Suppressor macrophage treated with lipopolysaccharide for 4 hours (primary cell): ENCODE measurements at regions not wholly inside any gene's neighbourhood (a gene's known extent, or its start where the extent isn't known, plus 50 kb on each side); places are given as distances from the start of the nearest gene placed in this dataset.
"Not testable (repeated sequence)": the region's sequence is repeated elsewhere in the genome, so short reads cannot be mapped to it uniquely, and the experiment has no call there.

Experiments
- DNase-seq: peaks from one replicate; pipeline ENCODE4 v3.0.0-alpha.2; 2020

DNA sequence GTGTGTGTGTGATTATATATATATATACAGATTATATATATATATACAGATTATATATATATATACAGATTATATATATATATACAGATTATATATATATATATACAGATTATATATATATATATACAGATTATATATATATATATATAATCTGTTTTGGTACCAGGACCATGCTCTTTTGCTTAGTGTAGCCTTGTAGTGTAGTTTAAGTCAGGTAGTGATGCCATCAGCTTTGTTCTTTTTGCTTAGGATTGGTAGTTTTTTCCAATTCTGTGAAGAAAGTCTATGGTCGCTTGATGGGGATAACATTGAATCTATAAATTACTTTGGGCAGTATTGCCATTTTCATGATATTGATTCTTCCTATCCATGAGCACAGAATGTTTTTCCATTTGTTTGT, 318.5 kb upstream of the SETBP1 start:
- not testable (repeated sequence) for DNase-seq

DNA sequence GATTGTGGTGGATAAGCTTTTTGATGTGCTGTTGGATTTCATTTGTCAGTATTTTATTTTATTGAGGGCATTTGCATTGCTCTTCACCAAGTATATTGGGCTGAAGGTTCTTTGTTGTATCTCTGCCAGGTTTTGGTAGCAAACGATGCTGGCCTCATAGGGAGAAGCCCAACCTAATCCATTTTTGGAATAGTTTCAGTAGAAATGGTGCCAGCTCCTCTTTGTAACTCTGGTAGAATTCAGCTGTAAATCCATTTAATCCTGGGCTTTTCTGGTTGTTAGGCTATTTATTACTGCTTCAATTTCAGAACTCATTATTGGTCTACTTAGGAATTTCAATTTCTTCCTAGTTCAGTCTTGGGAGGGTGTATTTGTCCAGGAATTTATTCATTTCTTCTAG, 309.8 kb upstream of the SETBP1 start:
- DNase-seq, result no peak

DNA sequence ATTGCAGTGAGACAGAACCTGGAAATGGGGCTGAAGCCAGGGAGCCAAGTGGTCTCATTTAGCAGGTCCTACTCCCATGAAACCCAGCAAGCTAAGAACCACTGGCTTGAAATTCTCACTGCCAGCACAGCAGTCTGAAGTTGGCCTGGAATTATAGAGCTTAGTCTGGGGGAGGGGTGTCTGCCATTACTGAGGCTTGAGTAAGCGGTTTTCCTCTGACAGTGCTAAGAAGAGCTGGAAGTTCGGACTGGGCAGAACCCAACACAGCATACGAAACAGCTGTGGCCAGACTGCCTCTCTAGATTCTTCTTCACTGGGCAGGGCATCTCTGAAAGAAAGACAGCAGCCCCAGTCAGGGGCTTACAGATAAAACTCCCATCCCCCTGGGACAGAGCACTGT, 305.7 kb upstream of the SETBP1 start:
- no peak for DNase-seq

DNA sequence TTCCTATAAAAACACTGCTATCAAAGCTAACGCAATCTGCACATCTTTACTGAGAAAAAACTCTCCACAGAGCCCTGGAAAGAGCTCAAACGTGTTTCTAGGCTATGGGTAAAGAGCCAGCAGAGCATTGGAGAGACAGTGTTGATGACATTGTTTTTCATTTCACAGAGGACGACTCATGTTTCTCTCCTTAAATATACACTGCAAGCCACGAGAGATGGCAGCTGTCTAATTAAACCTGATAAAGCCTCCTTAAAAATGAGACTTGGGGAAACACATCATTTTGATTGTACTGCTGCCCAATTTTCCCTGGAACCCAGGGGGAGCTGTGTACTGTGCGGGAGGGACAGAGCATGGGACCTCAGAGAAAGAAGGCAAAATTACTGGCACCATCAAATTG, 294.3 kb upstream of the SETBP1 start:
- DNase-seq, result no peak

DNA sequence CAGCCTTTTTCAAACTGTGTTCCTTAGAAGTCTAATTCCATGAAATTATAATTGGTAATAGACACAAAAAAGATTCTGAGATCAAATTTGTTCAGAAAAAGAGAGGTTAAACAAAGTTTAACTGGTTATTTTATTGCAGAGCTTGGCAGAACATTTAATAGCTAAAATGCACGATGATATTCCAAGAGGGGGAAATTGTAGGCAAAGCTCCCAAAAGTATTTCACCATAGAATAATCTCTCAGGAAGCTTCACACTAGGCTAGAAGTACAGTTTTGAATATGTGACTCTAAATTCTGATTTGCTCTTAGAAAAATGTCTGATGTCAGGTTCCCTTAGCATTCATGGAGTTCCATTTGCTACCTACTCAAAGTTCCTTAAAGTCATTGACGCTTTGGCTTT, 292.4 kb upstream of the SETBP1 start:
- DNase-seq, result no peak

DNA sequence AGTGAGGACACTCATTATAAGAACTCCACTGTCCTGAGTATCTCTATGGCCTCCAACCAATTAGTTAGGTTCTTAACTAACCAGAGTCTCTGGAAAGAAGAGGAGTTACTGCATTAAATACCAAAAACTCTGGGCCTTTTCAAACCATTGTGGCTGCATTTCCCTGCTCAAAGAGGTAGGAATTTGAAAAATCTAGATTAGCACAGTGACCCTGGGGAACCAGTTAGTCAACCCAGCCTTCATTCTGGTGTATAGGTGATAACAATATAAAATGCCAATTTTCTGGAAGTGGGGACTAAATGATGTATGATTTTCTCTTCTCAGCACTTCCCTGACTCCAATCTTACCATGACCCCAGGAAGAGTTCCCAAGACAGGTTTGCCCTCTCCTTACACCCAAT, 287.8 kb upstream of the SETBP1 start:
- no peak for DNase-seq

DNA sequence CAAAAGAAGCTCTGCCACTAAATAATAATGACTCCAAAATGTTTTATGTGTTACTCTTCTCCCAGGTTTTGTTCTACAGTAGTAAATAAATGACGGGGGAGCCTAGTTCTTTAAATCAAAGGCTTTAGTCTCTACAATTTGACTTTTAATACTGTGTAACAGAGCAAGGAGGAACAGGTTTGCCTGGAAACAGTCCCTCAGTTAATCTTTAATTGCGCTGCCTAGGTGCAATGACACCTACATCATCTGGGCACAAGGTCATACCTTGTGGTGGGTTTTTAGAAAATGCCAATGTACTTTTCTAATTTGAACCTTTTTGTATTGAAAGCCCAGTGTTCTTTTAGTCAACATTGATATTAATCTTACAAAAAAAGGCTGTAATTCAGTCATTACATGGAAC, 287.3 kb upstream of the SETBP1 start:
- no peak for DNase-seq

DNA sequence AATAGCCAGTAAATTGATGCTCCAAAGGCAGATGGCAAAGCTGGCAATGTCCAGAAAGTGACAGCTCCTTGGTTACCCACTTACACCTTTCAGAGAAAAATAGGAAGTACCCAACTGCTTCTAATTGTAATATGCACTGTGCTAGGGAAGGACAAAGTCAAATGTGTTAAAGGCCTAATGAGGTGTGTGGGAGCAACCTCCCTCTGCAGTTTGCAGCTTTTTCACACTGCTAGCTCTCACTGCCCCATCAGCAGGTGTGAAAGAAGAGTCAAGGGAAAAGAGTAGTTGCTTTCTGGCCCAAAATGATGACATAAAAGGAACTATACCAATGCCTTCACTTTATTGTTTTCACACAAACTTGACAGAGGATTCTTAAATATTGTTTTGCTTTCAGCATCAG, 284.1 kb upstream of the SETBP1 start:
- no peak for DNase-seq

DNA sequence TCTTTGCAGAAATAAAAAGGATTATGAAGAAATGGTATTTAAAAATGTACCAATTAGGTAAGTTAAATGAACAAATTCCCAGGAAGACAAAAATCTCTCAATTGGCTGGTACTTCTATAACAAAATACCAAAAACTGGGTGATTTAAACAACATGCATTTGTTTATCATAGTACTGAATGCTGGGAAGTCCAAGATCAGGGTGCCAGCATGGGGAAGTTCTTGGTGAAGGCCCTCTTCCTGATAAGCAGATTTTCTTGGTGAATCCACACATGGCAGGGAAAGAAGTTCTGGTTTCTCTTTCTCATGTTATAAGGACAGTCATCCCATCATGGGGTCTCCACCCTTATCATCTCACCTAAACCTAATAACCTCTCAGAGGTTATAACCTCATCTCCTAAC, 271.6 kb upstream of the SETBP1 start:
- DNase-seq, result peak; percentile 9

DNA sequence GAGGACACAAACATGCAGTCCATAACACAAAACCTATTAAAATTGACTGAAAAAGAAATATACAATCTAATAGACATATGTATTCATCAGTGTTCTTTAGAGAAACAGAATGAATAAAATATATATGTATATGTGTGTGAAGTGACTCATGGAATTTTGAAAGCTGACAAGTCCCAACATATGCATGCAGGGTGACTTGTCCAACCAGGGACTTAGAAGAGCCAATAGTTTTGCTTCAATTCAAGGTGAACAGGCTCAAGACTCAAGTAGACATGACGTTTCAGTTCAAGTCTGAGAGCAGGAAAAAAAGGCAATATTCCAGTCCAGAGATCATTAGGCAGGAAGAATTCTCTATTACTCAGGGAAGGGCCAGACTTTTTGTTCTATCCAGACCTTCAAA, 271.2 kb upstream of the SETBP1 start:
- DNase-seq, result no peak

DNA sequence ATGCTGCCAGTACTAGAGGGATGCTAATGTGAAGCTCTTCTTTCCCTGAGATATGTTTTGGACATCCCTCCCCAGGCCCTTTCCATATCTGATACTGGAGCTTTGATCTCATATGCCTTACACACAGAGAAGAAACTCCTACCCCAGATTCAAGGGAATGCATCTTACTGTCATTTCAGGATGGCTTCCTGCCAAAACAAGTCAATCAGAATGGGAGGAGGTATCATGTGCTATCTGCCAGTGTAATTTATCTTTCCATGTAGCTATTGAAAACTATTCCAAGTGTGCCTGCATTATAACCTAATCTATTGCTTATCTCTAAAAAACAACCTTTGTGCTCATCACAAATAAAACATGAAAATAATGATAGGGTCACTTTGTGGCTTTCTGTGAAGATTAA, 269.9 kb upstream of the SETBP1 start:
- DNase-seq, result no peak

DNA sequence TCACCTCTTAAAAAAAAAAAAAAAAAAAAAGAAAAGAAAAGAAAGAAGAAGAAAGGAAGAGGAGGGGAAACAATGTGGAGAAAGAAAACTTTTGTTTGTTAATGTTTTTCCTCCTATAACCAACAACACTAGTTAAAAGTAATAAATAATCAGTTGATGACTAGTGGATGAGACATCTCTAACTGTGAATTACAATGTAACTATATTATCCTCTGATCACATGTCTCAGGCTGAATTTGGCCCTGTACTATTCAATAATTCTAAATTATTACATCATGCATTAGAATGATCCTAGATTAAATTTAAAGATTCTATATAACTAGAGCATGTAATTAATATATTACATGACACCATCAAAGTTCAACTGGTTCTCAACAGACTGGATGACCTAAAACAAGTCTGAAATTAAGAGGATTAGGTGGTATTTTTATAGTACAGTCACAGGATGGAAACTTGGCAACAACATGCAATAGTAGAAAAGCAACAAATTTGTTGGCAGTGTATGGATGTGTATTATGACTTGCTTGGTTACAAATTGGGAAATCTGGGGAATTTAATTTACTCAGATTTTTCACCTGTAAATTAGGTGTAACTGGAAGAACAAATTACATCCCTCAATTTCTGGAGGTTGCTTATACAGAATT, 269.3 kb upstream of the SETBP1 start:
- no peak for DNase-seq

DNA sequence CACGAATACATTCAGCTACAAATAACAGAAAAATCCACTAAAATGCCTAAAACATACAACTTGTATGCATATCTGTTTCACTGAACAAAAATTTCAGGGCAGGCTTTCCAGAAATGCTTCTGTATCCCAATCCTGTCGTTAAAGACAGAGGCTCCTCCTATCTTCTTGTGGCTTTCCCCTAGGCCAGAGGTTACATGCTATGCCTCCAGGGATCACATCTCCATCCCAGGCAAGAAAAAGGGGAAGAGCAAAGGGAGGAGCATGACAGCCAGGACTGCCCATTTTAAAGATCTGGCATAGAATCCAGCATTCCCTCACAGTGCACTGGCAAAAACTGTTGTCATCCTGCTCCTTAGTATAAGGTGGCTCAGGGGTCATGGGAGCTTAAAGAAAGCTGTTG, 268.7 kb upstream of the SETBP1 start:
- no peak for DNase-seq

DNA sequence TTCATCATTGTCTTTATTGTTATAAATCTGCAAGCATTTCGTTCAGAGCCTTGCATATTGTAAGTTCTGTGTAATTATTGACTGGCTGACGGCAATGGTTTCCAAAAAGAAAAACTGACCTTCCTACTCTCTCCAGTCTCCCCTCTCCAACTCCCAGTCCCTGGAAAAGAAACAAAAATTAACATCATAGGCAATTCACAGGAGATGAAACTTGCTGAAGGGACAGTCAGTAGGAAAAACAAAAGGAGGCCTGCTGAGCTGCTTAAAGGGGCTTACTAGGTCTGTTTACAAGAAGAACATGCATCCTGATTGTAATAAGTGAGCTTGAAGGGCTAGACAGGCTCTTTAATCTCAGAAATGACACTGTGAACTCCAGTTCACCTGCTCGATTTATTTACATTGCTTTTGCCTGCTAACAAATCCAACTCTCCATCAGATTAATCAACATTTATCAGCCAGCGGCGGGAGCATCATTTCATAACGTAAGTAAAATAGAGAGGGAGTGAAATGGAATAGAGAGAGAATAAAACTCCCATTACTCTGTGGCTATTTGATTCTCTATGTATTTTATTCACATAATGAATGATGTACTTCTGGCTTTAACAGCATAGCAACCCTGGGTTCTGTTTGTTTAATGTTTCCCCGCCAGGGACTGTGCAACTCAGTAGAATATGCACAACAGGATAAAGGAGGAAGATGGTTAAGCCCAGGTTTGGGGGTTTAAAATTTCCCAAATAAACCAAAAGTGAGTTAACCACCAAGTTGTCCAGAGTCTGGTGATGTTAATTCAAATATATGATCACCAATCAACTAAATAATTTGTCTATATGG, 256.7 kb upstream of the SETBP1 start:
- DNase-seq, result no peak

DNA sequence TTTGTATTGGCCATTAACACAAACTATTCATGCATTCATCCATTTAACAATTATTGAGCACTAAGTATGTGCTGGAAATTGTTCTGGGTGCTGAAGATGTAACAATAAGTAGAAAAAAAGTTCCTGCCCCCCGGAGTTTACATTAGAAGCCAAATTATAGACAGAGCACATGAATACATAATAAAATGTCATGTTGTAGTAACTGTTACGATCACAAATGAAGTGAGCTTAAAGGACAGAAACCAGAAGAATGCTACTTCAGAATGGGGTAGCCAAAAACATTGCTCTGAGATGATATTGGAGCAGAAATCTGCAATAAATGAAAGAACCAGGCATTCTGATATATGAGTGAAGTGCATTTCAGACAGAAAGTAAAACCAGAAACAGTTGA, 256.0 kb upstream of the SETBP1 start:
- no peak for DNase-seq

DNA sequence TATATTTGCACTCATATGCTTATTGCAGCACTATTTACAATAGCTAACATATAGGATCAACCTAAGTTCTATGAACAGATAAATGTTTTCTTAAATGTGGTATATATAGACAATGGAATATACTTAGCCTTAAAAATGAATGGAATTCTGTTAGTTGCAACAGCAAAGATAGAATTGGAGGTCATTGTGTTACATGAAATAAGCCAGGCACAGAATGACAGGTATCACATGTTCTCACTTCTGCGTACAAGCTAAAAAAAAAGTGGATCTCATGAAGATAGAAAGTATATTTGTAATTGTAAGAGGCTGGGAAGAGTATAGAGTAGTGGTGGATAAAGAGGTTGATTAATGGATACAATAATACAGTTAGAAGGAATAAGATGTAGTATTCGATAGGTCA, 255.5 kb upstream of the SETBP1 start:
- no peak for DNase-seq

DNA sequence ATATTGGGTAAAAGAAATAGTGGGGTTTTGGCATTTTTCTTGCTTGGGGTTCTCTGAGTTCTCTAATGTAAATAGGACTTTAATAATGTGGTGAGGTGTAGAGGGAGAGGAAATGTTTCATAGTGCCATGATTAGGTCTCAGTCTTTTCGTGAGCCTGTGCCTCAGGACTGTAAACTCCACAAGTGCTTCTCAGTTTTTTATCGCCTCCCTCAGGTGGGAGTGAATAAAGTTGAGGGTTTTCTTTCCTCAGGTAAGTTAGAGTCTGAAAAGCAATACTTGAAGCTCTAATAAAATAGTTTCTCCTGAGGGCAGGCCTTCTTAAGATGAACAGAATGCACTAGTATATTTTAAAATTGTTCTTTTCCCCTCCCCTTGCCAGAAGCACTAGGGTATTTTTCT, 243.1 kb upstream of the SETBP1 start:
- DNase-seq, result no peak

DNA sequence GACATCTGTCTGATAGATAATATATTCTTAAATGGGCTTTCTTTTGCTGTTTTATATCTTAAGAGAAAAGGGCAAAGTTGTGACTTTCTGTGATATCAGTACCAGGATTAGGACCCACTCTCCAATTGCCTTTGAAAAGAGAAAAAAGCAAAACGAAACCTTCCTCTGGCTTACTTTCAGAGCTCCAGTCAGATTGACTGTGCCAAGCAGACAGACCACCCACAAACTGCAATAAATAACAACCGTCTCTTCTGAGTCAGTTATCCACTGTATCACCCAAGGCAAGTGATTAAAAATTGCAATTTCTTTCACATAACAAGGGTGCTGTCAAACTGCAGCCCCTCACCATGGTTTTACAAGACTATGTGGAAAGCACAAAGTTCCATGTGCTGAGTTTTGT, 230.5 kb upstream of the SETBP1 start:
- DNase-seq, result no peak

DNA sequence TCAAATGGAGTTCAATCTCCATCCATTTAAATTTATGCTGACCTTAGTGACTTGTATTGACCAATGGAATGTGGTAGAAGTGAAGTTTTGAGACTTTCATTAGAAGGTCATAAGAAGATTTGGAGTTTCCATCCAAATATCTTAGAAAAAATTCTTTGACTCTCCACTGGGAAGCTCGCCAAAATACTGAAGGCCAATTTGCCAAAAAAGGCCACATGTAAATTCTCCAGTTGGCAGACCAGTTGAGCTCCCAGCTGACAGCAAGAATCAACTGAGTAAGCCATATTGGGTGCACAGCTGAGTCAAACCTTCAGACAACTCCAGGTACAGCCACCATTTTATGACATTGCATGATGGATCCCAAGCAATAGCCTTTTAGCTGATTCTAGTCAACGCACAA, 228.3 kb upstream of the SETBP1 start:
- DNase-seq, result no peak

DNA sequence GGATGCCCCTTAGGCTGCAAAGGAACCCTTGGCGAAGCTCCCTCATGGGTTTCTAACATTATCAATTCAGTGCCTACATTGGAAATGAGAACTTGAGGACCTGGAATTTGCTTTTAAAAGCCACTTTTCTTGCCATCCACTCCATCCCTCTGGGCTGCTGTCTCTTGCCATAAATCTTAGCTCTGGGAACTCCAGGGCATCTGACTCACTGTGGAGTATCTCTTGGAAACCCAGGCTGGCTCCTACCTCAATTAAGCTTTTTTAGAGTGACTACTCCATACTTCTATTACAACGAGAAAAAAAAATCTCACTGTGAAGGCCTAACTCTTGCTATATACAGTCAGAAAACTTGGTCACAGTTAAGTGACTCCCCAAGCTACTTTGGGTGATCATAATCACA, 227.2 kb upstream of the SETBP1 start:
- no peak for DNase-seq

DNA sequence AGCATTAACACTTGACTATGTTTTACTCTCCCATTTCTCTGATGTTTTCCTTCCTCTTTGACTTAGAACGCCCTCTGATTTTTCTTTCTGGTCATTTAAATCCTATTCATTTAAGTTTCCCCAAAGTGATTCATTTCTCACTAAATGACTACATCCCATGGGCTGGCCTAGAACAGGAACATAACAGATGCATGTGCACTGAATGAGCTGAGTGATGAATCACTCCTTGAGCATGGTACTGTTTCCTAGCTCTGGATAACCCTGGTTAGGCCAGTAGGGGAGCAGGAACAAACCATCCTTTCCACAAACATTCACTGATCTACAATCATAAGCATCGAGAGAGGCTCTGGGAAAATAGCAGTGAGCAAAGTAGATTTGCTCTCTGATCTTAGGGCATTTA, 221.9 kb upstream of the SETBP1 start:
- DNase-seq, result peak; percentile 54

DNA sequence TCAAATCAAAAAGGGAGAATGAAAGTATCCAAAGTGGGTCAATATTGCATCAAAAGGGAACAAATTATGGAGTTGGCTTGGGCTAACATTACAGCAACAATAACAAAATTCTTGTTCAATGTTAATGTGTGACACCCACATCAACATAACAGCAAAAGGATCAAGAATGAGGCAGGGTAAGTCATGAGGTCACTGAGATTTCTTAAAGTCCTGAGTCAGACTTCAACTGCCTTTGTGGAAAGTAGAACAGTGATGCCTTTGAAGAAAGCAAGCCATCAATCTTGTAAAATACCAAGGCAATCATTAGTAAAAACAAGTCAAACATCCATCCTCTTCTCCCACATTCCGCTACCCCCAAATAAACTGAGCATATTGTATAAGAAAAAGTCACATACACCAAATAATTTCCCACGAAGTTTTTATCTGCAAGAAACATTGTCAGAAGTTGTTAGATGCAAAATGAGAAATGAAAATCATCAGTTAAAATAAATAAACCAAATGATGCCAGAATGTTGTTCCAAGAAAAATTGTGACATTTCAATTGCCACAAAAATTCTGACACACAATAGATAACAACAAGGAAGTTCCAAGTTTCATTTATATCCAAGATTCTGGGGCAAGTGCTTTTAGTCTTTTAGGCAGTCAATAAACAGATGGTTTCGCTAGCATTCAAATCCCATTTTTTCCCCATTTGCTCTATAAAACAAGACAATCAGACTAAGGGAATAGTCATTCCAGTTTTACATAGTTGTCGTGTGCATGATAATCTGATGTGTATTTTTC, 216.1 kb upstream of the SETBP1 start:
- no peak for DNase-seq

DNA sequence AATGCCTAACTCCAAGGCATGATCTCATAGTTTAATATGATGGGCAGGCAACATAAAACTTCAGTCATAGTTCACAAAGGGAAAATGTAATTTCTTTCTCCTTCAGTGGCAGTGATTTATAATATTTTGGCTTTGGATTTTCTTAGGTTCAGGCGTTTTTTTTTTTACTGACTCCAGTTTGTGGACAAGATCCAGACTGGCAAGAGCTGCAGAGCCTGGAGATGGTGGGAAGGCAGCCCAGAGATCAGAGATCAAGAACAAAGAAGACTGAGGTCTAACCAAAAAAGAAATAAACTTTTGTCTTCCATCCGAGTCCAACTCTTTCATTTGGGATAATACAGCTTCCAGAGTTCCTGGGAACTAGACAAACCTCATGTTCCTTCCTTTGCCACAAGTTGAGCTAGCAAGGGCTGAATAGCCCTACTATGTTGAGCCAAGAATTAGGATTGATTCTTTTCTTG, 215.3 kb upstream of the SETBP1 start:
- DNase-seq, result no peak

DNA sequence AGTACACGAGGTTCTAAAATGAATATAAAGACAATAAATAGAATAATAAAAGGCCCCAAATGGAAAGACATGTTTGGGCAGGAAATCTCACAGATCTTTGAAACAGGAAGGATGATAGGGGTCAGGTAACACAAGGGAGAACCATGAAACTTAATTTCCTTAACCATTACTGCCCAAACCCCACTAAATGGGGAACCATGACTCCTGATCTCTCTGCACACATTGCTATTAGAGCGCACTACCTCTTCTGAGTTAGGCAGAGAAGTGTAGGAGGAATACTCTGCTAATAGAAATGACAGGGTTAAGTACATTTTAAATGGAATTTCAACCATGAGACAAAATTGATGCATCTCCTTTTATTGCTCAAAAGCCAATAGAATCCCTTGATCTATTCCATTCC, 213.7 kb upstream of the SETBP1 start:
- no peak for DNase-seq
